NCI-H460 (cell line): ENCODE measurements at regions not wholly inside any gene's neighbourhood (a gene's known extent, or its start where the extent isn't known, plus 50 kb on each side); places are given as distances from the start of the nearest gene placed in this dataset.

ENCODE experiments used
- DNase-seq: peaks from one replicate; pipeline ENCODE4 v3.0.0-alpha.2; 2016; ENCODE audit warnings: low read depth; ENCODE audit errors: extremely low read depth

- DNase-seq: no peak
These were observed 318.4 kb upstream of the CLNK start for GRCh38 chr4:11002961-11003360.

- no peak for DNase-seq
These were observed 314.3 kb upstream of the CLNK start for GRCh38 chr4:10998846-10999245.

GRCh38 chr4:10984815-10985214 is 300.2 kb upstream of the CLNK start:
- DNase-seq: no peak

- DNase-seq: no peak
These were observed 299.5 kb upstream of the CLNK start for GRCh38 chr4:10983885-10984640.

GRCh38 chr4:10983268-10983667 is 298.7 kb upstream of the CLNK start:
- no peak for DNase-seq

- DNase-seq: no peak
These were observed 297.7 kb upstream of the CLNK start for GRCh38 chr4:10982305-10982704.

GRCh38 chr4:10981576-10981975 is 297.0 kb upstream of the CLNK start:
- no peak for DNase-seq

- no peak for DNase-seq
These were observed 296.5 kb upstream of the CLNK start for GRCh38 chr4:10981096-10981495.

- DNase-seq: no peak
These were observed 294.5 kb upstream of the CLNK start for GRCh38 chr4:10979032-10979431.

GRCh38 chr4:10977534-10977933 is 293.0 kb upstream of the CLNK start:
- DNase-seq: no peak

- DNase-seq: no peak
These were observed 289.8 kb upstream of the CLNK start for GRCh38 chr4:10974371-10974770.

- DNase-seq: no peak
These were observed 289.1 kb upstream of the CLNK start for GRCh38 chr4:10973686-10974085.

- DNase-seq: no peak
These were observed 287.3 kb upstream of the CLNK start for GRCh38 chr4:10971800-10972401.

GRCh38 chr4:10965196-10965595 is 280.6 kb upstream of the CLNK start:
- DNase-seq: no peak

GRCh38 chr4:10963958-10964703 is 279.6 kb upstream of the CLNK start:
- DNase-seq: no peak

- DNase-seq: no peak
These were observed 278.7 kb upstream of the CLNK start for GRCh38 chr4:10963241-10963640.

- DNase-seq: no peak
These were observed 277.7 kb upstream of the CLNK start for GRCh38 chr4:10962246-10962645.

- DNase-seq: no peak
These were observed 275.8 kb upstream of the CLNK start for GRCh38 chr4:10960389-10960788.

GRCh38 chr4:10959586-10959985 is 275.0 kb upstream of the CLNK start:
- DNase-seq: no peak

GRCh38 chr4:10958226-10958856 is 273.8 kb upstream of the CLNK start:
- DNase-seq: no peak

- DNase-seq: no peak
These were observed 266.7 kb upstream of the CLNK start for GRCh38 chr4:10951306-10951705.
